ENCODE measurements at regions not wholly inside any gene's neighbourhood (a gene's known extent, or its start where the extent isn't known, plus 50 kb on each side); places are given as distances from the start of the nearest gene placed in this dataset.

DNA sequence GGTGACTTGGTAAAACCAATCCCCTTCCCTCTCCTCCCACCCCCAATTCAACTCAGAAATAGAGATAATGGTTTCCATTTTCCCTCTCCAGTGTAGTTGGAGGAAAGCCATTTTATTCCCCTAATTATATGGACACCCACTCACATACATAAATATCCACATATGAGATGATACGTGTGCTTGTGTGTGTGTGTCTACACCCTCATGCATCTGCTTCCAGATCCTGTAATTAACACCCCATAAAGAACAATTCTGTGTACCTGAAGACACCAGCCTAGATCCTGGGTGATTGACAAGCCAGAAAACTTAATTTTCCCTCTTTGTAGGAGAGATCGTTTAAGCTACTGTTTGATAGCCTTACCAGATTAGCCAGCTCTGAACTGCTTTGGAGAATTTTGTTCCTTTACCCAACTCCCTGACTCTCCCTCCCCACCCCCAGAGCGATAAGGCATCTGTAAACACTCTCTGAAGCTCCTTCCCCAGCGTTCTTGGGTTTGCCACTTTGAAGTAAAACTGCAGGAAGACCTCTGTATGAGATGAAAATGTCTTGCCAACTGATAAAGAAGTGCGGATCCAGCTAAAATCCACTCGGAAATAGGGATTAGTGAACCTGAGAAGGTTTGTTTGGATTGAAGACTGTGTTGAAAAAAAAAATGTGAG lies 175.7 kb downstream of the RGS9 start:
- no peak for TF ChIP-seq ZNF274 (IDR thresholded peaks at IDR 0.05; ENCODE audit: low read depth, low read length)
- TF ChIP-seq YY1 (IDR thresholded peaks at IDR 0.05; ENCODE audit: insufficient read depth, insufficient read length), result no peak
